NCI-H2227 (cell line): ENCODE measurements at regions not wholly inside any gene's neighbourhood (a gene's known extent, or its start where the extent isn't known, plus 50 kb on each side); places are given as distances from the start of the nearest gene placed in this dataset.
"Not testable (repeated sequence)": the region's sequence is repeated elsewhere in the genome, so short reads cannot be mapped to it uniquely, and the experiment has no call there.

Source experiments
- DNase-seq: peaks from one replicate; lab custom pipeline; 2025; ENCODE audit not compliant: unreplicated experiment; lab: John Stamatoyannopoulos, UW

DNA sequence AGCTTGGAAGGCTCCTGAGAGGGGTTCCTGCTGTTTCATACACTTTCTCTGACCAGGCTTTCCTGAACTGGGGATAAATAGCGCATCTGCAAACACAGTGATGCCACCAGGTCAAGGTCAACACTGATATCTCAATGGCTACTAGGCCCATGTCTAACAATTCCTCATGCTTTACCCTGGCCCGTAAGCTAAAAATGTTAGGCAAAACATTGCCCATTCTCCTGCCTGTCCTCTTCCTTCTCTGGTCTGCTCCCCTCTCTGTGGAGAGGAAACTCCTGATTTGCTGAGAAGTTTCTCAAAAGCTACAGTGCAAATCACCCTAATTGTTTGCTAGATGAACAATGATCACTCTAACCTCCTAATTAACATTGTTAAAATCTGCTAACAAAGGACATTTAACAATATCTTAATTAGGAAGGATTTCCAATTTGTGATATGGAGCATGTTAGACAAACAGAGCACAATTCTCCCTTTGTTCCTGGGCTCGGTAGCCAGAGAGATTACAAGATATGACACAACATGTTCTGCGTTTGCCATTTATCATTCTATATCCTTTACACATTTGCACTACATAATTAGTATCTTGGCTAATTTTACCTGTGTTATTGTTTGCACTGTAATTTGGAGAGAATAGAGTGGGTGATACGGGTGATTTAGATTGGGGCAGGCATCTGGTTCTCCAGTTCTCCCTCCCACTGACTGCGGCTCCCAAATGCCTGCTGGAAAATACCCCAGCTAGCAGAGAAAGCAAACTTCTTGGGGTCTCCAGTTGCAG lies 266.8 kb downstream of the CD83 start:
- peak; percentile 19 for DNase-seq

DNA sequence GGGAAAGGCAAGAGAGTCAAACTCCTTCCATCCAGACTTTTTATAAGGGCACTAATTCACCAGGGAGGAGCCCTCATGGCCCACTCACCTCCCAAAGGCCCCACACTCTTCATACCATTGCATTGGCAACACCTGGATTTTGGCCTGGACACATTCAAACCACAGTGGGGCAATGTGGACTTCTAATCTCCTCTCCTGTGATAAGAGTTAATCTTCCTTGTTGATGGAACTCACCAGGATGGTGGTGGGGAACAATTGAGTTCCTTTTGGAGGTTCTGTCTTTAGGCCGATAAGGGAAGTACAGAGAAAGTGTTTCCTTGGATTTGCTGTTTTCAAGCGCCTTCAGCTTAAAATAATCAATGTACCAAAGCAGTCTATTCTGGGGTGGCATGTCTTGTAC lies 268.7 kb downstream of the CD83 start:
- no peak for DNase-seq

GRCh38 chr6:14386668-14387067 lies 269.1 kb downstream of the CD83 start:
- no peak for DNase-seq

DNA sequence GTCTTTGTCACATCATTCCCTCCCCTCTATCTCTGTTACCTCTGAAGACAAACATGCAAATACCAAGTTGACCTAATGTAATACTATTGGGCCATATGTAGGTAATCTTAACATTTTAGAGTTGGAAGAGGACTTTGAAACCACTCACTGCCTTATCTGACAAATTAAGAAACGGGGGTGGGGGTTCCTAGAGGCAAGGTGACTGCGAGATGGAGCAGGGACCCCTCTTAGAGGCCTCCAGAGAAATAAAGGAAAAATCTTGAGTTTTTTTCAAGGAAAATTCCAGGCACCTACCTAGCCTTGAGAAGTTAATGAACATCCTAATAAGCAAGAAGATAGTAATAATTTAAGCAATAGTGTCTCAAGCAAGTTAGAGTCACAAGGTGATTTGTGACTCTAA lies 270.8 kb downstream of the CD83 start:
- DNase-seq = no peak

- DNase-seq = not testable (repeated sequence)
Observed at GRCh38 chr6:14389776-14390175, 272.2 kb downstream of the CD83 start.

DNA sequence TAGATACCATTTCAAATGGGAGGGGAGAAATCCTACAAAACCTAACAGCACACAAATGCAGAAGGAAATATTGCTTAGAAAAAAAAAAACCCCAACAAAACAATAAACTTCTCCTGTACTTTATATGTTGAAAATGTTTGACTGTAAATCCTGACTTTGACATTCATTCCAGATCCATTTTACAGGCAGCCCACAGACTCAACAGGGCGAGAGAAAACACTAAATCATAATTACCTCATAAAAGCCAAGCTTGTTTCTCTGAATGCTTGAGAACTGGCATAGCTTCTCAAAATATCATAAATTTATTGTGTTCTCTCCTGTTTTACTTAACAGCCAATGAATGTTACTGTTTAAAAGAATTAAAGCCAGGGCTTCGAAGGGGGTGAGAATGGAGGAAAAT lies 273.2 kb downstream of the CD83 start:
- DNase-seq = no peak

GRCh38 chr6:14393910-14394309 lies 276.3 kb downstream of the CD83 start:
- DNase-seq = no peak

DNA sequence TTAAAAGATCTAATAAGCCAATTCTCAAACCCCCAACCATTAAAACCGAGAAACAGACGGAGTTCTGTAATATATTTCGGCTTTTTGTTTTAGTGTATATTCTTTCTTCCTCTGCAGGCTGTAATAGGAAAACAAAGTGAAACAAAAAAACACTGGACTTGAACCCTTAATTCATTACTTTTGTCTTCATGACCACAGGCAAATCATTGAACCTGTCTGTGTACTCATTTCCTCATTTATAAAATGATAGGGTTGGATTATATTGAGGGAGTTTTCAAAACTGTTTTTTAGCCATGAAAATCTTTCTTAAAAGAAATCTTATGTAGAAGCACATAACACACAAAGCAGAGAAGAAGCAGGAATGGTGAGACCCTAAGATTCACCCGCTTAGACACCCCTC lies 278.8 kb downstream of the CD83 start:
- DNase-seq = no peak

- no peak for DNase-seq
Observed at GRCh38 chr6:14396826-14397517, 279.4 kb downstream of the CD83 start.

DNA sequence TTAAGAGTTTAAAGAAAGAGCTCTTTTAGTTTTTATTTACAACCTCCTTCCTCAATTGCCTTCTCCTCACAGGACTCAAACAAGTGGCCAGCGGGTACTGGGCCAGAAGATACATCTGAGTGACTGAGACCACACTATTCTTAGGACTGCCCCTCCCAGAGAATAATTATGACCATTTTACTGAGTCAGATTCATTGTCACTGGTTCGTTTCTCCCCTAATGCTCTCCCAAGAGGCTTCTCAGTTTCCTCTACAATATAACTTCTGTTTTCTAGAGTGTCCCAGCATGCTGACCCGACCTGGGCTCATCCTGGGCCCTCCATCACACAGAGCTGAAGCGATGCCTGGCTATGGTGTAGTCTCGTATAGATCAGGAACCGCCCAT lies 279.9 kb downstream of the CD83 start:
- DNase-seq = no peak

GRCh38 chr6:14398953-14399352 lies 281.4 kb downstream of the CD83 start:
- no peak for DNase-seq

GRCh38 chr6:14399635-14400034 lies 282.1 kb downstream of the CD83 start:
- DNase-seq = no peak

DNA sequence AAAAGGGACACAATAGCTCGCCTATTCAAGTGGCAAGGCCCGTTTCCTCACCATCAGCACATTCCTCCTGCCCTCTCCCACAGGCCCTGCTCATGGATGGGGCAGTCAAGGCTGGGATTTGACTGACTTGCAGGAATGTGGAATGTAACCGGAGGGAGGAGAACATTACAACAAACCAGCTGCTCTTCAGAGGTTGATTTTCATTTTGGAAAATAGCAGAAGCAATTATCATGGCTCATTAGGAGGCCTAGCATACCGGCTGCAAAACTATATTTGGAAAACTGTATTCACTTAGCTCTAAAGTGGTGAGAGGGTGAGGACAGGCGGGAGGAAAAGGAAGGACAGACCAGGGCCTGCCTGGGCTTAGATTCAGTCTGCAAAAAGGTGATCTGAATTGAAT lies 283.7 kb downstream of the CD83 start:
- no peak for DNase-seq

GRCh38 chr6:14406614-14407331 lies 289.2 kb downstream of the CD83 start:
- no peak for DNase-seq

GRCh38 chr6:14408446-14408845 lies 290.9 kb downstream of the CD83 start:
- no peak for DNase-seq

DNA sequence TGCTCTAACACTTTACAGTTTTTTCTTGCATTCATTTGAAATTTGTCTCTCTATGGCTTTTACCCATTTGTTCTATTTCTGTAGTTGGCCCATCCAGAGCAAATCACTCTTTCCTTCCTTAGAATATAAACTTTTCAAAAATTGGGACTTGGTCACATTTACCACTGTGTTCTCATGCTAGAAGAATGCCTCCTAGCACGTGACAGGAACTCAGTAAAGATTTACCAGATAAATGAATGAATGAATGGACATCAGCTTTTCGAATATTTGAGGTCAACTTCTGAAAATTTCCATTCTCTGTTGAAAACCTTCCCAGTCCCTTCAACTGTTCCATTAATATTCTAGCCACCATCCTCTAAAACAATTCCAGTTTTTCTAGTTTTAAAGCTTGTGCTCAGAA lies 294.5 kb downstream of the CD83 start:
- no peak for DNase-seq

- no peak for DNase-seq
Observed at GRCh38 chr6:14415452-14415851, 297.9 kb downstream of the CD83 start.

- no peak for DNase-seq
Observed at GRCh38 chr6:14417377-14417776, 299.8 kb downstream of the CD83 start.

- not testable (repeated sequence) for DNase-seq
Observed at GRCh38 chr6:14419224-14419623, 301.7 kb downstream of the CD83 start.

- no peak for DNase-seq
Observed at GRCh38 chr6:14422061-14422460, 304.5 kb downstream of the CD83 start.

DNA sequence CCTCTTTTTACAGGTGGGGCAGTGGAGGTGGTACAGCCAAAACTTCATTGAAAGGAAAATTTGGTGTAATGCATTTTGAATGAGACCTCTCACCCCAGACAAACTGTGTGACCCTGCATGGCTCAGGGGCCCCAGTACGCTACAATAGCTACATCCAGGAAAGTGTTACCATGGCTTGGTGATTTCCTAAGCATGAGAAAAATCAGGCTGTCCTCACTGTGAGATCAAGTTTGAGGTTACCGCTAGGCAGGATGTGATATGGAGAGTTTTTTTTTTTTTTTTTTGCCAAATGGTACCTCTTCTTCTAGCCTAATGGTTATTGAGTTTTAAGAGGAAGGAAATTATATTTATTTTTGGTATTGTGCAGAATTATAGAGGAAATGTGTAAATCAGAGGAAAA lies 305.3 kb downstream of the CD83 start:
- no peak for DNase-seq

DNA sequence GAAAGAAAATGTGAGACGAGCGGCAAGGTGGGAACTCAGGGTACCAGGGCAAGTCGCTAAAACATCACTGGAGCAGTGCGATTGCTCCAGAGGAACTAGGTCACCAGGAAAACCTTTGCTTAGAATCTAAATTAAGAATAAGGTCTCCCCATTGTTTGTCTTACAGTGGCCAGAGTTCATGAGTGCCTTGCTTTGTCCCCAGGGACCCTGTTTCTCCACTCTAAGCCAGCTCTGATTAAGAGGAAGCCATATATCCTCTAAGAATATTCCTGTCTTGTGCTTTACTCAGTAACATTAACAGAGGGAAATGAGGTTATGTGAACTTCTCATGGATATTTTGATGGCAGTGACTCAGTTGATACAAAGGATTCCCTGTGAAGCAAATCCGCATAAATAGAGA lies 305.8 kb downstream of the CD83 start:
- DNase-seq = no peak
